HEK293 (cell line): ENCODE measurements at regions not wholly inside any gene's neighbourhood (a gene's known extent, or its start where the extent isn't known, plus 50 kb on each side); places are given as distances from the start of the nearest gene placed in this dataset.

Source experiments
- ATF2 ChIP-seq: fragments of 450-650 bp; formaldehyde crosslinking; IDR thresholded peaks from 2 replicates; pipeline ENCODE4 v1.5.1; 2016; ENCODE audit warnings: missing biosample characterization, missing genetic modification characterization, low read depth
- BCL11A ChIP-seq: fragments of 450-650 bp; formaldehyde crosslinking; IDR thresholded peaks from 2 replicates; pipeline ENCODE4 v1.5.1; 2016; ENCODE audit warnings: low read depth, missing biosample characterization, missing genetic modification characterization
- CTCF ChIP-seq: fragments of 450-650 bp; formaldehyde crosslinking; IDR thresholded peaks from 2 replicates; pipeline ENCODE4 v1.5.1; 2016; ENCODE audit warnings: missing biosample characterization, missing genetic modification characterization
- HOXD13 ChIP-seq: sonication (generic); formaldehyde crosslinking; IDR thresholded peaks from 2 replicates; pipeline ENCODE4 v1.8.0; 2022; ENCODE audit warnings: missing genetic modification reagents, borderline replicate concordance
- KLF1 ChIP-seq: fragments of 450-650 bp; formaldehyde crosslinking; IDR thresholded peaks from 2 replicates; pipeline ENCODE4 v1.5.1; 2016; ENCODE audit warnings: missing biosample characterization, missing genetic modification characterization
- KLF7 ChIP-seq: fragments of 450-650 bp; formaldehyde crosslinking; IDR thresholded peaks from 2 replicates; pipeline ENCODE4 v1.5.1; 2016; ENCODE audit warnings: missing biosample characterization, missing genetic modification characterization, borderline replicate concordance
- MZF1 ChIP-seq: fragments of 450-650 bp; formaldehyde crosslinking; IDR thresholded peaks from 2 replicates; pipeline ENCODE4 v1.5.1; 2017; ENCODE audit warnings: missing biosample characterization, missing genetic modification characterization, borderline replicate concordance
- PRDM1 ChIP-seq: fragments of 450-650 bp; formaldehyde crosslinking; IDR thresholded peaks from 2 replicates; pipeline ENCODE4; 2016; ENCODE audit warnings: missing biosample characterization, missing genetic modification characterization
- SP2 ChIP-seq: fragments of 450-650 bp; formaldehyde crosslinking; IDR thresholded peaks from 2 replicates; pipeline ENCODE4 v1.5.1; 2016; ENCODE audit warnings: missing biosample characterization, missing genetic modification characterization
- WT1 ChIP-seq: fragments of 450-650 bp; formaldehyde crosslinking; IDR thresholded peaks from 2 replicates; pipeline ENCODE4 v1.5.1; 2016; ENCODE audit warnings: missing biosample characterization, missing genetic modification characterization
- YY2 ChIP-seq: fragments of 450-650 bp; formaldehyde crosslinking; IDR thresholded peaks from 2 replicates; pipeline ENCODE4 v1.5.1; 2016; ENCODE audit warnings: missing biosample characterization, missing genetic modification characterization
- ZBTB20 ChIP-seq: fragments of 450-650 bp; formaldehyde crosslinking; IDR thresholded peaks from 2 replicates; pipeline ENCODE4 v1.5.1; 2016; ENCODE audit warnings: missing biosample characterization, missing genetic modification characterization
- ZEB2 ChIP-seq: fragments of 450-650 bp; formaldehyde crosslinking; IDR thresholded peaks from 2 replicates; pipeline ENCODE4 v1.5.1; 2016; ENCODE audit warnings: missing biosample characterization, missing genetic modification characterization
- ZNF132 ChIP-seq: fragments of 450-650 bp; formaldehyde crosslinking; IDR thresholded peaks from 2 replicates; pipeline ENCODE4 v1.5.1; 2017; ENCODE audit warnings: missing biosample characterization, missing genetic modification characterization, borderline replicate concordance
- ZNF133 ChIP-seq: fragments of 450-650 bp; formaldehyde crosslinking; IDR thresholded peaks from 2 replicates; pipeline ENCODE4 v1.5.1; 2016; ENCODE audit warnings: missing biosample characterization, missing genetic modification characterization
- ZNF148 ChIP-seq: fragments of 450-650 bp; formaldehyde crosslinking; IDR thresholded peaks from 2 replicates; pipeline ENCODE4 v1.5.0; 2017; ENCODE audit warnings: missing biosample characterization, missing genetic modification characterization, borderline replicate concordance
- ZNF19 ChIP-seq: fragments of 450-650 bp; formaldehyde crosslinking; IDR thresholded peaks from 2 replicates; pipeline ENCODE4; 2016; ENCODE audit warnings: missing biosample characterization, missing genetic modification characterization, low read depth
- ZNF211 ChIP-seq: fragments of 450-650 bp; formaldehyde crosslinking; IDR thresholded peaks from 2 replicates; pipeline ENCODE4 v1.5.1; 2016; ENCODE audit warnings: low read depth, missing biosample characterization, missing genetic modification characterization
- ZNF214 ChIP-seq: fragments of 450-650 bp; formaldehyde crosslinking; IDR thresholded peaks from 2 replicates; pipeline ENCODE4 v1.5.1; 2017; ENCODE audit warnings: missing biosample characterization, mild to moderate bottlenecking, missing genetic modification characterization, borderline replicate concordance
- ZNF266 ChIP-seq: fragments of 450-650 bp; formaldehyde crosslinking; IDR thresholded peaks from 2 replicates; pipeline ENCODE4 v1.5.1; 2016; ENCODE audit warnings: missing biosample characterization, missing genetic modification characterization, low read depth
- ZNF354C ChIP-seq: fragments of 450-650 bp; formaldehyde crosslinking; IDR thresholded peaks from 2 replicates; pipeline ENCODE4 v1.5.1; 2016; ENCODE audit warnings: missing biosample characterization, missing genetic modification characterization, low read depth, borderline replicate concordance
- ZNF398 ChIP-seq: fragments of 450-650 bp; formaldehyde crosslinking; IDR thresholded peaks from 2 replicates; pipeline ENCODE4 v1.5.1; 2017; ENCODE audit warnings: missing biosample characterization, missing genetic modification characterization
- ZNF501 ChIP-seq: fragments of 450-650 bp; formaldehyde crosslinking; IDR thresholded peaks from 2 replicates; pipeline ENCODE4 v1.5.1; 2016; ENCODE audit warnings: missing biosample characterization, missing genetic modification characterization
- ZNF513 ChIP-seq: fragments of 450-650 bp; IDR thresholded peaks from 2 replicates; pipeline ENCODE4 v1.5.1; 2018; ENCODE audit warnings: missing biosample characterization, missing genetic modification characterization
- ZNF548 ChIP-seq: fragments of 450-650 bp; formaldehyde crosslinking; IDR thresholded peaks from 2 replicates; pipeline ENCODE4 v1.5.1; 2016; ENCODE audit warnings: missing biosample characterization, missing genetic modification characterization
- ZNF549 ChIP-seq: fragments of 450-650 bp; IDR thresholded peaks from 2 replicates; pipeline ENCODE4 v1.5.1; 2018; ENCODE audit warnings: missing biosample characterization, missing genetic modification characterization, mild to moderate bottlenecking, inconsistent platforms, moderate library complexity
- ZNF560 ChIP-seq: fragments of 450-650 bp; formaldehyde crosslinking; IDR thresholded peaks from 2 replicates; pipeline ENCODE4 v1.5.1; 2017; ENCODE audit warnings: missing biosample characterization, missing genetic modification characterization, borderline replicate concordance
- ZNF571 ChIP-seq: fragments of 450-650 bp; formaldehyde crosslinking; IDR thresholded peaks from 2 replicates; pipeline ENCODE4 v1.5.0; 2017; ENCODE audit warnings: missing biosample characterization, missing genetic modification characterization
- ZNF596 ChIP-seq: fragments of 450-650 bp; IDR thresholded peaks from 2 replicates; pipeline ENCODE4 v1.5.0; 2018; ENCODE audit warnings: missing biosample characterization, mild to moderate bottlenecking, missing genetic modification characterization, moderate library complexity
- ZNF624 ChIP-seq: fragments of 450-650 bp; formaldehyde crosslinking; IDR thresholded peaks from 2 replicates; pipeline ENCODE4 v1.5.1; 2017; ENCODE audit warnings: missing biosample characterization, missing genetic modification characterization
- ZNF626 ChIP-seq: fragments of 450-650 bp; sonication (Bioruptor Pico); formaldehyde crosslinking; IDR thresholded peaks from 2 replicates; pipeline ENCODE4 v1.5.1; 2018; ENCODE audit warnings: missing biosample characterization, missing genetic modification characterization, inconsistent platforms
- ZNF776 ChIP-seq: fragments of 450-650 bp; formaldehyde crosslinking; IDR thresholded peaks from 2 replicates; pipeline ENCODE4 v1.5.0; 2017; ENCODE audit warnings: missing biosample characterization, missing genetic modification characterization, borderline replicate concordance

- TF ChIP-seq WT1 (tag by site-specific recombination) (no peak), ZNF148 (tag by site-specific recombination) (no peak), ZNF560 (no peak), ZNF211 (tag by site-specific recombination) (no peak), ZNF354C (tag by site-specific recombination) (no peak), ZNF398 (tag by site-specific recombination) (no peak), BCL11A (no peak), PRDM1 (tag by site-specific recombination) (no peak), HOXD13 (no peak), YY2 (tag by site-specific recombination) (no peak), ATF2 (tag by site-specific recombination) (no peak), ZNF776 (no peak), ZNF132 (no peak), ZNF626 (tag by site-specific recombination) (no peak), MZF1 (tag by site-specific recombination) (no peak), ZNF513 (no peak), ZNF624 (tag by site-specific recombination) (no peak), ZNF596 (no peak), ZNF266 (tag by site-specific recombination) (no peak), ZEB2 (tag by site-specific recombination) (peak; percentile 51; the same call in 1 of the 2 replicates), ZNF571 (tag by site-specific recombination) (no peak), ZNF19 (tag by site-specific recombination) (no peak), KLF1 (0 out of 2 replicates have a peak, but pooled peaks have one; percentile 33), KLF7 (tag by site-specific recombination) (no peak), ZNF549 (tag by site-specific recombination) (no peak), ZNF214 (tag by site-specific recombination) (no peak), CTCF (tag by site-specific recombination) (peak; percentile 55; the same call in 1 of the 2 replicates), SP2 (tag by site-specific recombination) (0 out of 2 replicates have a peak, but pooled peaks have one; percentile 20), ZNF133 (tag by site-specific recombination) (no peak), ZNF548 (tag by site-specific recombination) (no peak), ZBTB20 (tag by site-specific recombination) (peak; percentile 44; the same call in 1 of the 2 replicates), ZNF501 (tag by site-specific recombination) (no peak)
Observed at GRCh38 chr6:26216886-26217713, 129.9 kb downstream of the HFE start (continued).
